ENCODE measurements at regions not wholly inside any gene's neighbourhood (a gene's known extent, or its start where the extent isn't known, plus 50 kb on each side); places are given as distances from the start of the nearest gene placed in this dataset.

GRCh38 chr6:4349931-4350330, 214.6 kb upstream of the ECI2 start:
- ChIA-PET POLR2A (no interaction called here), CTCF (interaction anchor here (1.4 kb wide), 1 partner anchor 9 kb away, joined by 3 read pairs; no protein-coding TSS in a partner anchor)
- no peak for TF ChIP-seq CTCF (IDR thresholded peaks at IDR 0.05; ENCODE audit: insufficient read depth, low read length, missing control alignments)
- no peak for DNase-seq (ENCODE audit: low read depth, low spot score)
- no peak overlapping the region for H3K4me3 ChIP-seq (ENCODE audit: low read depth, low read length)

DNA sequence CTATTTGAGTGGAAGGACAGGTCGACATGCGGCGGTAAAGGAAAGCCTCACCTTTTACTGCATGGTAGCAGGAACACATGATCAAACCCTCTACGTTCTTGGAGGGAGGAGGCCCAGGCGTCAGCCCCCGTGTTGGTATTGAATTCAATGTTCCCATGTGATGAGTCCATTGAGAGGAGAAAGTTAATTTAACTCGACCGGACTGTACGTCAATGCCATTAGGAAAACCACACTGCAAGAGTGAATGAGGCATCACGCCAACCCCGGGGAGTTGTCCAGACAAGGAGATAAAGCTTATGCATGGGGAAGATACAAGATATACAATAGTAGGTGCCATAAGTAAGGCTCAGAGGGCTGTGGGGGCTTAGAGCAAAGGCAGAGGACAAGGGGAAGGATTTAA, 213.9 kb upstream of the ECI2 start:
- H3K4me3 ChIP-seq (ENCODE audit: low read depth, low read length): no peak overlapping the region
- CTCF ChIA-PET: interaction anchor here (1.4 kb wide), 1 partner anchor 8 kb away, joined by 3 read pairs; no protein-coding TSS in a partner anchor
- POLR2A ChIA-PET: no interaction called here
- TF ChIP-seq CTCF (IDR thresholded peaks at IDR 0.05; ENCODE audit: insufficient read depth, low read length, missing control alignments): no peak
- no peak for DNase-seq (ENCODE audit: low read depth, low spot score)

GRCh38 chr6:4348462-4349112, 213.2 kb upstream of the ECI2 start:
- ChIA-PET POLR2A (no interaction called here), CTCF (interaction anchor here (1.4 kb wide), 1 partner anchor 8 kb away, joined by 3 read pairs; no protein-coding TSS in a partner anchor)
- TF ChIP-seq CTCF (IDR thresholded peaks at IDR 0.05; ENCODE audit: insufficient read depth, low read length, missing control alignments): no peak
- DNase-seq (ENCODE audit: low read depth, low spot score): no peak
- H3K4me3 ChIP-seq (ENCODE audit: low read depth, low read length): no peak overlapping the region

GRCh38 chr6:4347877-4348276, 212.5 kb upstream of the ECI2 start:
- POLR2A ChIA-PET: no interaction called here
- TF ChIP-seq CTCF (IDR thresholded peaks at IDR 0.05; ENCODE audit: insufficient read depth, low read length, missing control alignments): no peak
- CTCF ChIA-PET: no interaction called here
- no peak overlapping the region for H3K4me3 ChIP-seq (ENCODE audit: low read depth, low read length)
- DNase-seq (ENCODE audit: low read depth, low spot score): no peak

GRCh38 chr6:4346659-4347333, 211.4 kb upstream of the ECI2 start:
- no peak for TF ChIP-seq CTCF (IDR thresholded peaks at IDR 0.05; ENCODE audit: insufficient read depth, low read length, missing control alignments)
- H3K4me3 ChIP-seq (ENCODE audit: low read depth, low read length): no peak overlapping the region
- POLR2A ChIA-PET: no interaction called here
- CTCF ChIA-PET: no interaction called here
- no peak for DNase-seq (ENCODE audit: low read depth, low spot score)

DNA sequence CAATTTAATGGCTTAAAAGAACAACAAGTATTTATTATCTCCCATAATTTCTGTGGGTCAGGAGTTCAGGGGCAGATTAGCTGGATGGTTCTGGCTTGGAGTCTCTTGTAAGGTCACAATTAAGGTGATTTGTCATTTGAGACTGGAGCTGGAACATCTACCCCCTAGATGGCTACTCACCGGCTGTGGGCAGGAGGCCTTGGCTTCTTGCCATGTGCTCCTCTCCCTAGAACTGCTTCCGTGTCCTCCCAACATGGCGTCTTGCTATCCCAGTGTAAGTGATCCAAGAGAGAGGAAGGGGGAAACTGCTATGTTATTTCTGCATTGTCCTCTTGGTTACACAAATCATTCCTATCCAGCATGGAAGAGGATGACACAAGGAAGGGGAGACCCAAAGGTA, 210.2 kb upstream of the ECI2 start:
- ChIA-PET POLR2A (no interaction called here), CTCF (interaction anchor here (0.8 to 0.9 kb wide), 2 partner anchors 10 to 49 kb away, joined by 3 read pairs; no protein-coding TSS in a partner anchor)
- no peak overlapping the region for H3K4me3 ChIP-seq (ENCODE audit: low read depth, low read length)
- DNase-seq (ENCODE audit: low read depth, low spot score): no peak
- no peak for TF ChIP-seq CTCF (IDR thresholded peaks at IDR 0.05; ENCODE audit: insufficient read depth, low read length, missing control alignments)
